DND-41 (cell line): ENCODE measurements at regions not wholly inside any gene's neighbourhood (a gene's known extent, or its start where the extent isn't known, plus 50 kb on each side); places are given as distances from the start of the nearest gene placed in this dataset.

Experiments
- ATAC-seq: fragments of 200-7000 bp; cut with Tn5 transposase; 3 replicates; pipeline ENCODE4 v1.9.1; 2021; ENCODE audit warnings: low read depth; ENCODE audit not compliant: insufficient read depth
- DNase-seq: peaks from one replicate; pipeline ENCODE4 v3.0.0-alpha.2; 2020
- H2AFZ ChIP-seq: 2 replicates; pipeline ENCODE4 v1.6.0; 2012; ENCODE audit warnings: low read depth, low read length
- H3K27ac ChIP-seq: 2 replicates; pipeline ENCODE4 v1.5.1; 2012; ENCODE audit warnings: low read length, inconsistent platforms
- H3K27me3 ChIP-seq: fragments of 200-600 bp; sonication (generic); 2 replicates; pipeline ENCODE4 v1.6.0; 2012; ENCODE audit warnings: low read length, mild to moderate bottlenecking, inconsistent platforms; ENCODE audit not compliant: insufficient read depth, poor library complexity
- H3K36me3 ChIP-seq: 2 replicates; pipeline ENCODE4 v1.5.1; 2012; ENCODE audit warnings: low read length, inconsistent platforms; ENCODE audit not compliant: insufficient read depth
- H3K4me1 ChIP-seq: 2 replicates; pipeline ENCODE4 v1.5.1; 2012; ENCODE audit warnings: mild to moderate bottlenecking, low read length; ENCODE audit not compliant: insufficient read depth
- H3K4me2 ChIP-seq: 2 replicates; pipeline ENCODE4 v1.6.0; 2012; ENCODE audit warnings: mild to moderate bottlenecking, moderate library complexity, low read length, inconsistent platforms; ENCODE audit not compliant: insufficient read depth
- H3K4me3 ChIP-seq, 2 experiments: fragments of 200-600 bp in 1 of 2; shearing (Covaris generic) in 1 of 2; 2 replicates each; pipeline ENCODE4 v1.5.1; 2012 to 2016; ENCODE audit warnings: inconsistent platforms in 2 of 2, low read length in 2 of 2, mild to moderate bottlenecking in 2 of 2, low read depth in 1 of 2, moderate library complexity in 1 of 2
- H3K79me2 ChIP-seq: 2 replicates; pipeline ENCODE4 v1.6.0; 2012; ENCODE audit warnings: low read length, inconsistent platforms; ENCODE audit not compliant: insufficient read depth
- H3K9ac ChIP-seq: 2 replicates; pipeline ENCODE4 v1.6.0; 2012; ENCODE audit warnings: low read depth, mild to moderate bottlenecking, inconsistent platforms, low read length, moderate library complexity
- H3K9me3 ChIP-seq: 2 replicates; pipeline ENCODE4 v1.5.1; 2012; ENCODE audit warnings: low read length, moderate library complexity, mild to moderate bottlenecking, inconsistent platforms; ENCODE audit not compliant: insufficient read depth, severe bottlenecking
- H4K20me1 ChIP-seq: 2 replicates; pipeline ENCODE4 v1.6.0; 2012; ENCODE audit warnings: low read length; ENCODE audit not compliant: insufficient read depth
- CTCF ChIP-seq: IDR thresholded peaks from 2 replicates; pipeline ENCODE4 v1.5.1; 2012; ENCODE audit warnings: borderline replicate concordance, low read length, moderate library complexity, mild to moderate bottlenecking; ENCODE audit not compliant: poor library complexity, severe bottlenecking; ENCODE audit errors: extremely low read depth
- EZH2 ChIP-seq: IDR thresholded peaks from 3 replicates; pipeline ENCODE4 v1.6.1; 2012; ENCODE audit warnings: borderline replicate concordance, low read depth, mild to moderate bottlenecking, moderate library complexity, low read length, inconsistent platforms; ENCODE audit not compliant: severe bottlenecking

GRCh38 chr9:100761276-100761802 is 183.5 kb downstream of the CAVIN4 start:
- no peak overlapping the region for H3K27ac ChIP-seq
- H3K4me1 ChIP-seq, result no peaks in the 10 kb centered on the region
- H3K4me2 ChIP-seq, result no peak overlapping the region
- no peaks in the 10 kb centered on the region for H3K79me2 ChIP-seq
- DNase-seq (no peak), ATAC-seq (no peak)
- H3K9me3 ChIP-seq, result no peaks in the 10 kb centered on the region
- H3K27me3 ChIP-seq, result no peaks in the 10 kb centered on the region
- H2AFZ ChIP-seq, result no peak overlapping the region
- H3K36me3 ChIP-seq, result no peaks in the 10 kb centered on the region
- no peaks in the 10 kb centered on the region for H4K20me1 ChIP-seq
- TF ChIP-seq CTCF, result no peak
- no peak for TF ChIP-seq EZH2
- H3K9ac ChIP-seq, result no peak overlapping the region
- no peak overlapping the region for H3K4me3 ChIP-seq

- Histone ChIP-seq H4K20me1 (no peaks in the 10 kb centered on the region), H3K9ac (no peak overlapping the region), H3K79me2 (no peaks in the 10 kb centered on the region), H3K27ac (no peak overlapping the region), H3K36me3 (no peaks in the 10 kb centered on the region), H3K27me3 (no peaks in the 10 kb centered on the region), H3K4me3 (no peak overlapping the region), H3K4me1 (no peaks in the 10 kb centered on the region), H3K9me3 (no peaks in the 10 kb centered on the region), H3K4me2 (no peak overlapping the region), H2AFZ (no peak overlapping the region)
- no peak for DNase-seq
- TF ChIP-seq CTCF (no peak), EZH2 (no peak)
- ATAC-seq, result no peak
These were observed 196.4 kb downstream of the CAVIN4 start for GRCh38 chr9:100774326-100774725.

GRCh38 chr9:100774962-100775361 is 197.1 kb downstream of the CAVIN4 start:
- no peak overlapping the region for H2AFZ ChIP-seq
- H3K9me3 ChIP-seq, result no peaks in the 10 kb centered on the region
- no peaks in the 10 kb centered on the region for H3K79me2 ChIP-seq
- no peaks in the 10 kb centered on the region for H3K27me3 ChIP-seq
- H3K27ac ChIP-seq, result no peak overlapping the region
- no peak overlapping the region for H3K9ac ChIP-seq
- DNase-seq, result no peak
- H3K36me3 ChIP-seq, result no peaks in the 10 kb centered on the region
- no peak for ATAC-seq
- no peak overlapping the region for H3K4me2 ChIP-seq
- H3K4me3 ChIP-seq, result no peak overlapping the region
- H4K20me1 ChIP-seq, result no peaks in the 10 kb centered on the region
- H3K4me1 ChIP-seq, result no peaks in the 10 kb centered on the region
- no peak for TF ChIP-seq CTCF

GRCh38 chr9:100775912-100776311 is 198.0 kb downstream of the CAVIN4 start:
- Histone ChIP-seq H3K4me2 (no peak overlapping the region), H3K9me3 (no peaks in the 10 kb centered on the region), H3K4me1 (no peaks in the 10 kb centered on the region), H3K4me3 (no peak overlapping the region), H3K9ac (no peak overlapping the region), H3K36me3 (no peaks in the 10 kb centered on the region), H2AFZ (no peak overlapping the region), H3K27ac (no peak overlapping the region), H4K20me1 (no peaks in the 10 kb centered on the region), H3K27me3 (no peaks in the 10 kb centered on the region), H3K79me2 (no peaks in the 10 kb centered on the region)
- DNase-seq (no peak), ATAC-seq (no peak)
- TF ChIP-seq EZH2, result no peak
- no peak for TF ChIP-seq CTCF
